Astrocyte of the cerebellum (primary cell): ENCODE measurements at regions not wholly inside any gene's neighbourhood (a gene's known extent, or its start where the extent isn't known, plus 50 kb on each side); places are given as distances from the start of the nearest gene placed in this dataset.
"Not testable (repeated sequence)": the region's sequence is repeated elsewhere in the genome, so short reads cannot be mapped to it uniquely, and the experiment has no call there.

Source experiments
- DNase-seq: peaks from one replicate; pipeline ENCODE4 v3.0.0-alpha.2; 2011; ENCODE audit warnings: low read depth
- H3K4me3 ChIP-seq: 2 replicates; pipeline ENCODE4 v1.5.1; 2011; ENCODE audit warnings: mild to moderate bottlenecking, low read depth, low read length, moderate library complexity
- in situ Hi-C: cut with HindIII; loops from 2 replicates; pipeline ENCODE4 v1.10.0; 2017; ENCODE audit warnings: low sequenced_read_pairs
- TF ChIP-seq, protein P1 (sequence below): IDR thresholded peaks from 2 replicates; pipeline ENCODE4 v1.5.1; 2012; ENCODE audit warnings: low read length, low read depth, moderate library complexity, mild to moderate bottlenecking; ENCODE audit errors: missing control alignments

DNA sequence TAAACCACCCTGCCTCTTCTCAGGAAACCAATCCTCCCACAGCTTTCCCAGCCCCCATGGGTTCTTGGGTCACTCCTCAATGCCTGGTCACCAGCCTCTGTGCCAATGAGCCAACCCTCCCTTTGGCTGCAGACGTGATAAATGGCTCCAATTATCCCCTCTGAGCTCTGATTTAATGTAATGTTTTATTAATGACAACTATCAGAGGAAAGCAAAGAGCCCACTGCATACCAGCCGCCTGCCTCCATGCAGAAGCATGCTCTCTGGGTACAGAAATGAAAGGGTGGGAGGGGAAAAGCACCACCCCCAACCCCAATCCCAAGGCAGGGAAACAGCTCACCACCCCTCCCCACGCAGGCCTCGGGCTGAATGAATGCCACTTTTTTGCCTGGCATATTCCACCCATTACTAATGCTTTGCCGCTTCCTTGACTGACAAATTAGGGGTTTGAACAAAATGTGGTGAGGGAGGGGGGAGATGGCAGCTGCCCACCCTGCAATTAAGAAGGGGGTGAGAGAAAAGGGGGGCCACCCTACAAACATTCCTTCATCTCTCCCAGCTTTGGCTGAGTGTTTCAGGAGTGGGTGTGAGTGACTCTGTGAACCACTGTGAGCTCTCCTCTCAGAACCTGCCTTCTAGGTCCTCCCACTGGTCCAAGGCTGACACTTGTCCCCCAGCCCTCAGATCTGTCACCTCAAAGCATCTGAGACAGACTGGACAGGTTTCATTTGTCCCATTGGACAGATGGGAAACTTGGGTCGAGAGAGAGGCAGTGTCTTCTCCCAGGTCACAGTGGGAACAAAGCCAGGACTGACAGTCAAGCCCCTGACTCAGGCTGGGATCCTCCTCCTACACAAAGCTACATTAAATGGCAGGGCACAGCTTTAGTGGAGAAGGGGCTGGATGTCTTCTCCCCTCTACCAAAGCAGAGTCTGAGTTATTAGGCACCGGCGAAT is 161.5 kb downstream of the TMEM132E start:
- DNase-seq: no peak
- no peak overlapping the region for H3K4me3 ChIP-seq
- TF ChIP-seq, protein P1, sequence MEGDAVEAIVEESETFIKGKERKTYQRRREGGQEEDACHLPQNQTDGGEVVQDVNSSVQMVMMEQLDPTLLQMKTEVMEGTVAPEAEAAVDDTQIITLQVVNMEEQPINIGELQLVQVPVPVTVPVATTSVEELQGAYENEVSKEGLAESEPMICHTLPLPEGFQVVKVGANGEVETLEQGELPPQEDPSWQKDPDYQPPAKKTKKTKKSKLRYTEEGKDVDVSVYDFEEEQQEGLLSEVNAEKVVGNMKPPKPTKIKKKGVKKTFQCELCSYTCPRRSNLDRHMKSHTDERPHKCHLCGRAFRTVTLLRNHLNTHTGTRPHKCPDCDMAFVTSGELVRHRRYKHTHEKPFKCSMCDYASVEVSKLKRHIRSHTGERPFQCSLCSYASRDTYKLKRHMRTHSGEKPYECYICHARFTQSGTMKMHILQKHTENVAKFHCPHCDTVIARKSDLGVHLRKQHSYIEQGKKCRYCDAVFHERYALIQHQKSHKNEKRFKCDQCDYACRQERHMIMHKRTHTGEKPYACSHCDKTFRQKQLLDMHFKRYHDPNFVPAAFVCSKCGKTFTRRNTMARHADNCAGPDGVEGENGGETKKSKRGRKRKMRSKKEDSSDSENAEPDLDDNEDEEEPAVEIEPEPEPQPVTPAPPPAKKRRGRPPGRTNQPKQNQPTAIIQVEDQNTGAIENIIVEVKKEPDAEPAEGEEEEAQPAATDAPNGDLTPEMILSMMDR: no peak
- in situ Hi-C loops: loop anchor here (5.0 to 25.0 kb wide), 2 partner anchors 46 to 104 kb away; no protein-coding TSS in a partner anchor

DNA sequence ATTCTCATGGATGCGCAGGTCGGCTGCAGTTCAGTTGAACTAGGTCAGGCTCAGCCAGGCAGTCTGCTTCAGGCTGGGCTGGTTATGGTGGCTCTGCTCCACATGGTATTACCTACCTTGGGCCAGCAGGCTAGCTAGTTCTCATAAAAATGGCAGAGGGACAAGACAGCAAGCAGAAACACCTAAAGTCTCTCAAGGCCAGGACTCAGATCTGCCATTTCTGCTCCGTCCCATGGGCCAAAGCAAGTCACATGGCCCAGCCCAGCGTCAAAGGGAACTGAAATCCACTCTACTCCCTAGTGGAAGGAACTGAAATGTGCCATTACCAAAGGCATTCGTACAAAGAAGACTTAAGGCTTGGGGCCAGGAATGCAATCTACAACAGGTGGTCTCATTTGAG is 160.0 kb downstream of the TMEM132E start:
- no peak overlapping the region for H3K4me3 ChIP-seq
- in situ Hi-C loops: loop anchor here (25.0 kb wide), 1 partner anchor 102 kb away; no protein-coding TSS in a partner anchor
- DNase-seq: no peak
- TF ChIP-seq, protein P1: no peak

DNA sequence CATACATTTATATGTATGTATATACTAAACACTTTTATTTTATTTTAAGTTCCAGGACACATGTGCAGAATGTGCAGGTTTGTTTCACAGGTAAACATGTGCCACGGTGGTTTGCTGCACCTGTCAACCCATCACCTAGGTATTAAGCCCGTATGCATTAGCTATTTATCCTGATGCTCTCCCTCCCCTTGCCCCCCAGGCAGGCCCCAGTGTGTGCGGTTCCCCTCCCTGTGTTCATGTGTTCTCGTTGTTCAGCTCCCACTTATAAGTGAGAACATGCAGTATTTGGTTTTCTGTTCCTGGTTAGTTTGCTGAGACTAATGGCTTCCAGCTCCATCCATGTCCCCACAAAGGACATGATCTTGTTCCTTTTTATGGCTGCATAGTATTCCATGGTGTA is 158.3 kb downstream of the TMEM132E start:
- DNase-seq, H3K4me3 ChIP-seq: not testable (repeated sequence)
- in situ Hi-C loops: loop anchor here (25.0 kb wide), 1 partner anchor 100 kb away; no protein-coding TSS in a partner anchor

DNA sequence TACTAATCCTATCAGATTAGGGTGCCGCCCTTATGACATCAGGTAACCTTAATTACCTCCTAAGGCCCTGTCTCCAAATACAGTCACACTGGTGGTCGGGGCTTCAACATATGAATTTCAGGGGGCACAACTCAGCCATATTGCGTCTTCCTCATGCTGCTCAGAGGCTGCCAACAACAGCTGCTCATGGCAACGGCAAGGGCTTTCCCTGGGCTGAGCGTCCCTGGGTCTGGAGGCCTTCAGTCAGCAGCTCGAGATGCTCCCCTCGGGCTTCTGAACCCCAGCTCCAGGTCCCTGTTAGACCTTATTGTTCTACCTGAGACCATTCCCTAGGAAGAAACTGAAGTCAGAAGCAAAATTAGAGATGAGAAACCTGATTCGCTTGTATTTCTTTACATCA is 157.2 kb downstream of the TMEM132E start:
- TF ChIP-seq, protein P1: no peak
- no peak for DNase-seq
- in situ Hi-C loops: loop anchor here (25.0 kb wide), 1 partner anchor 99 kb away; no protein-coding TSS in a partner anchor
- H3K4me3 ChIP-seq: no peak overlapping the region

DNA sequence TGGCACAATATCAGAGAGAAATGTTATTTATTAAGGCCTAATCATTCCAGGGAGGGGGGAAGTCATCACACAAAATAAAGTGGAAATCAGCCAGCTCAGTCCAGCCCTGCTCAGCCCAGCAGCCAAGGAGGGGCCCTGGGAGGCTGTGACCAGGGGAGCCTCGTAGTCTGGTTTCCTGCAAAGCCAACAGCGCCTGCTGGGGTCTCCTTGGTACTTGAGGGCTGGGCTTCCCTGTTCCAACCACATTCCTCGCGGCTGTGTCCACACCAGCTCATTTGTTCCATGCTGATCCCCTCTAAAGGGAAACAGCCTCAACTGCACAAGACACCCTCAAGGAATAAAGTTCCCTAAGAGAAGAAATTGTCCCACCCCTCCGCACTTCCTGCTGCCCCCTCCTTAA is 154.0 kb downstream of the TMEM132E start:
- no peak for DNase-seq
- in situ Hi-C loops: loop anchor here (25.0 kb wide), 1 partner anchor 96 kb away; no protein-coding TSS in a partner anchor
- H3K4me3 ChIP-seq: no peak overlapping the region
- TF ChIP-seq, protein P1: no peak

DNA sequence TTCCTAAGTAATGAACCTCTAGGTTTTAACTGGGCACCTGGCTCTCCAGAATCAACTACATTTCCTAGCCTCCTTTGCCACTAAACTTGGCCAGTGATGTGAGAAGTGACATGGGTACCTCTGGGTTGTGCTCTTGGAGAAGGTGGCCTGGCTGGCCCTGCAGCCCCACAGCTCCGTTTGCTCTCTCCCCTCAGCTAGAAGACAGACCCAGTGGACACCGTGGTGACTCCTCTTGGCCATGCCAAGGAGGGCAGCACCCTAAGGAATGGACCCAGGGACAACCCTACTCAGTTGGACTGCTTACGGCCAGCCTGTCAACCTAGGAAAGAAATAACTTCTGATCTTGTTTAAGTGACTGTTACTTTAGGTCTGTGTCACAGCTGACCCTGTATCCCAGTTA is 151.4 kb downstream of the TMEM132E start:
- no peak overlapping the region for H3K4me3 ChIP-seq
- TF ChIP-seq, protein P1: no peak
- in situ Hi-C loops: loop anchor here (25.0 kb wide), 1 partner anchor 94 kb away; no protein-coding TSS in a partner anchor
- DNase-seq: no peak

DNA sequence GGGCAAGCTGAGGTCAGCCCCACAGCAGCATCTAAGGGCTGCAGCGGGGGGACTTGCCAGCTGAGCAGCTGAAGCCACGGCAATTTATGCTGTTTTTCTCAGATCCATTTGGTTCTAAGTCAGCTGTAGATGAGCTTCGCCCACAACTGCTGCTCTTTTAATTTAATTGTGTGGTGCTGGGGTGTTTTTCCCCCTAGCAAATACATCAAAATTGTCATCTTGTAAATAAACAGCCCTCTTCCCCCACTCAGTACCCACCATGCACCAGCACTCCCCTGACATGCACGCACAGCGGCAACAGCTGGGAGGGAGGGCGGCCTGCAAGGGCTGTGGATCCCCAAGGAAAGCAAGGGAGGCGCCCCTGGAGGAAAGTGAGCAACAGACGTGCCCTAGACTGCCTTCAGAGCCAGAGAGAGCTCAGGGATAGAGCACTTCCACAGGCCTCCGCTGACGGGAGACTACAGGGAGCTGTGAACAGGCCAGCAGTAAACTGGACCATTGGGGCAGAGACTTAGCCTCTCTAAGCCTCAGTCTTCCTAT is 149.5 kb downstream of the TMEM132E start:
- TF ChIP-seq, protein P1: no peak
- DNase-seq: no peak
- no peak overlapping the region for H3K4me3 ChIP-seq

More for the DNA sequence above, 149.5 kb downstream of the TMEM132E start:
- in situ Hi-C loops: loop anchor here (10.0 to 25.0 kb wide), 2 partner anchors 92 to 184 kb away; no protein-coding TSS in a partner anchor
